ENCODE measurements at regions not wholly inside any gene's neighbourhood (a gene's known extent, or its start where the extent isn't known, plus 50 kb on each side); places are given as distances from the start of the nearest gene placed in this dataset.

- no peak for DNase-seq
Observed at GRCh38 chr20:23229989-23230388, 120.6 kb upstream of the NXT1 start.

DNA sequence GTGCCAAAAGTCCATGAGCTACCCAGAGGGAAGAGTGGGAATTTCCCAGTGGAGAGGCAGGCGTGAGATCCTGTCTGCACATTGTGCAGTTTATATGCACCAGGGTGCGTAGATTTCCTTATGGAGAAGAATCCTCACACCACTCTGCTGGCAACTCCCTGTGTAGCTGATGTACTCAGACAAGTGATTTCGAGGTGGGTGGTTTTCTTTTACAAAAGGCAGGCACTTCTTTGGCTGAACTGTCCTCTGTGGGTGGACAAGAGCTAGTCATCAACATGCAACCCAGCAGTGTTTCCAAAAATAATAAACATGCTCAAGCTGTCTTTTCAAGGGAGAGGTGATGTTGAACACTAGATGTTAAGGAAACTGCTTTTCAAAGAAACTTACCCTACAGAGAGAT is 121.7 kb upstream of the NXT1 start:
- DNase-seq = no peak

DNA sequence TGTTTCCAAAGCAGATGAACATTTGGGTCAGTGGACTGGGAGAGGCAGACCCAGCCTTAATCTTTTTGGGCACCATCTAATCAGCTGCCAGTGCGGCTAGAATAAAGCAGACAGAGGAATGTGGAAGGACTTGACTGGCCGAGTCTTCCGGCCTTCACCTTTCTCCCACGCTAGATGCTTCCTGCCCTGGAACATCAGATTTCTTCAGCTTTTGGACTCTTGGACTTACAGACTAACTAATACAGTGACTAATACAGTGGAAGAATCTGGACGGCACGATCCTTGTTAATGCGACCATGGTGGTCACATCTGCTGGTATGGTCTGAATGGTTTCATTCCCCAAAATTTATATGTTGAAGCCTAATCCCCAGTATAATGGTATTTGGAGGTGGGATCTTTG is 122.6 kb upstream of the NXT1 start:
- no peak for DNase-seq

DNA sequence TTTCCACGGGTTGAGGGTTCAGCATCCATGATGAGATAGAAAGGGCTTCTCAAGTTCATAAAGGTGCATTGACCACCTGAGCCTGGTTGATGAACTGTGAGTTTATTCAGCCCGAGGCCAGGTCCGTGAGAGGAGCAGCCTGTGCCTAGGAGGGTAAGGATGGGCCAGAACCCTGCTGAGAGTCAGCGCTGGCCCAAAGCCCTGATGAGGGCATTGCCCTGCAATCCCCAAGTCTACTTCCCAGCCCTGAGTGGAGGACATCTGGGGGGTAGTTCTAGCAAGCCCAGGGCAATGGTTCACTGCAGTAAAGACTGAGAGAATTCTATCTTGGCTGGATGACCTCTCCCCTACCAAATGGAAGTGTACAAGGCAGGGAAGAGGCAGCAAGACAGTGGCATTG is 123.3 kb upstream of the NXT1 start:
- no peak for DNase-seq

DNA sequence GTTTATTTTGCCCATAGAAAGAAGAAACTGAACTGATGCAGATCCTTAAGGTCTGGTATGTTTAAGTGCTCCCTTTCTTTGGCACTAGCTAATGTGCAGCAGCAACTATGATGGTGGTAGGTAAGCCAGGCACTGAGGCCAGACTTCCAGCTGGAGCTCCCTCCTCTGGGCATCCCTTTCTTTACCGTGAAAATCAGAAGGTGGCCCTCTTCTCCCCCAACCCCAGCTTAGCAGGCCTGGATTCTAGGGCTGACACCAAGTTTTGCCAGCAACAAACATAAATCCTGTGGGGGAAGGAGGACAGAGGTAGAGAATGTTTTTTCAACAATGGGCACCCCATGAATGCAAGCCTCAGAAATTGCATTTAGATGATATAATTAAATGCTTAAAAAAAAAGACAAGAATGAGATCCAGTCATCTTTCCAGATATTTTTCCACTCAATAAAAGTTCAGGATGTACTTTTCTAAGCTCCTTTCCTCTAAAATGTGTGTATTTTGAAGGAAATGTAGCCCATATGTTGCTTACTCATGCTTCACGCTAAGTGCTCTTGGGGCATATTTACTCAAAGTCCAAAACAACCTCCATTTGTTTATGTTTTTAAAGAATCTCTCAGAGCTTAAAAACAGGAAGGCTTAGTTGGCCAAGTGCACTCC is 123.9 kb upstream of the NXT1 start:
- no peak for DNase-seq

- no peak for DNase-seq
Observed at GRCh38 chr20:23225407-23226060, 125.1 kb upstream of the NXT1 start.

DNA sequence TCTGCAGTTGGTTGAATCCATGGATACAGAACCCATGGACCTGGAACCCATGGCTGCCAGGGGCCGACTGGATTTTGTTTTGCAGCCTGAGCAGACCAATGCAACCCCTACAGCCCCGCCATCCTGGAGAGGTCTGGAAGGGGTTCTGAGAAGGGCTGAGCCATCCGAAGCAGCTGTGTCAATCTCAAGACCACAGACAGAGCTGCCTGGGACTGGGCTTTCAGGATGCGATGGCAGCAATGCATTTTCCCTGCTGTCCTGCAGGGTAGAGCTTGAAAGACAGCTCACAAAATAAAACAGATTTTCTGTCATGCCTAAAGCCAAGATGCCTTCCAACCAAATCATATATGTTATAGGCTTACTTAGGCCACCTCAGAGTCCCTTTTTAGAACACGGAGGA is 125.8 kb upstream of the NXT1 start:
- no peak for DNase-seq

DNA sequence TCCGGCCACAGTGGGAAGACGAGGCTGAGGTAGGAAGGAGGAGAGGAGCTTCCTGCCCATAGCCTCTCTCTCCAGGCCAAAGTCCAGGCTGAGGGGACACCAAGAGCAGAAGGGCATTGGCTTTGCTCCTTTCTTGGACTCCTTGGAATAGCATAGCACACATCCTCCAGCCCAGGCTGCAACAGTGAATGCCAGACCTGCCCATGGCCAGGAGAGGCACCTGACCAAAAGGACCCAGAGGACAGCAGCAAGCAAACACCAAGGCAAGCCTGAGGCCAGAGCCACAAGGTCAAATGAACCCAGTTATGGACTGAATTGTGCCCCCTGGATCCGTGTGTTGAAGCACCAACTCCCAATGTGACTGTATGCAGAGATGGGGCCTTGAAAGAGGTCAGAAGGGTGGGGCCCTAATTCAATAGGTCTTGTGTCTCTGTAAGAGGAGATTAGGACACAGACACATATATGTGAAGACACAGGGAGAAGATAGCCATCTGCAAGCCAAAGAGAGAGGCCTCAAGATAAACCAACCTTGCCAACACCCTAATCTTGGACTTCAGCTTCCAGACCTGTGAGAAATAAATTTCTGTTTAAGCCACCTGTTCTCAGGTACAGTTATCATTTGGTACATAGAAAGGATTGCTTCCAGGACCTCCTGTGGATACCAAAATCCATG is 126.5 kb upstream of the NXT1 start:
- DNase-seq = no peak

- no peak for DNase-seq
Observed at GRCh38 chr20:23222531-23223200, 127.9 kb upstream of the NXT1 start.

DNA sequence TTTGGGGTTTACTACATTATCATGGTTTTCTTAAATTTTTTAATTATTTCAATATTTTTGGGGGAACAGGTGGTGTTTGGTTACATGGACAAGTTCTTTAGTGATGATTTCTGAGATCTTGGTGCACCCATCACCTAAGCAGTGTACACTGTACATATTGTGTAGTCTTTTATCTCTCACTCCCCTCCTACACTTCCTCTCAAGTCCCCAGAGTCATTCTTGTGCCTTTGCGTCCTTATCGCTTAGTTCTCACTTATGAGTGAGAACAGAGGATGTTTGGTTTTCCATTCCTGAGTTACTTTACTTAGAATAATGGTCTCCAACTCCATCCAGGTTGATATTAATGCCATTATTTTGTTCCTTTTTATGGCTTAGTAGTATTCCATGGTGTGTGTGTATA is 130.9 kb upstream of the CD93 start:
- no peak for DNase-seq

DNA sequence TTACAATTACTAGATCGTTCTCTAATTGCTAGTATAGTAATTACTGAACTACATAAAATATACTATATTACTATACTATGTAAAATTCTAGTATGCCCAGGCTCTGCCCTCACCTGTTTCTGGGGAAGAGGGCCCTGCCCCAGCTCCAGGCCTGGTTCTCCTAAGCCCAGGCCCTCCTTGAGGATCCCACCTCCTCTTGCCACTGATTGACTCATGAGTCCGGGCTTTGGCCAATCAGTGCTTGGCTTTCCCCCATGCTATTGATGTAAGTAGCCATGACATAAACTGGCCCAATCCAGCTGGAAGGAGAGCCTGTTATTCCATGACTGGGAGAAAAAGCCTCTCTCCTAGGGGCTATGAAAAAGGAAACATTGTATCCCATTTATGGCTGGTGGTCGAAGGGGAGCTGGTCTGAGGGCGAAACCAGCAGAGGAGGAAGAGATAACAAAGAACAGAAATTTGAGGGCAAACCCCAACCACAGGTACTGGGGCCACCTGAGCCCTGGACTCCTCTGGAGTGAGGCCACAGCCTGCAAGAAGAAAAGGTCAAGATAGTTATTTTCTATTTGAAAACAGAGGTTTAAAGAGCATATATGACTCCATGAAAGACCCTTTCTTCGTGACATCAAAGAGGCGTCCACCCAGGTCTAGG is 129.3 kb upstream of the CD93 start:
- no peak for DNase-seq

- no peak for DNase-seq
Observed at GRCh38 chr20:23214903-23215302, 128.8 kb upstream of the CD93 start.

- DNase-seq = no peak
Observed at GRCh38 chr20:23212464-23212995, 126.4 kb upstream of the CD93 start.

DNA sequence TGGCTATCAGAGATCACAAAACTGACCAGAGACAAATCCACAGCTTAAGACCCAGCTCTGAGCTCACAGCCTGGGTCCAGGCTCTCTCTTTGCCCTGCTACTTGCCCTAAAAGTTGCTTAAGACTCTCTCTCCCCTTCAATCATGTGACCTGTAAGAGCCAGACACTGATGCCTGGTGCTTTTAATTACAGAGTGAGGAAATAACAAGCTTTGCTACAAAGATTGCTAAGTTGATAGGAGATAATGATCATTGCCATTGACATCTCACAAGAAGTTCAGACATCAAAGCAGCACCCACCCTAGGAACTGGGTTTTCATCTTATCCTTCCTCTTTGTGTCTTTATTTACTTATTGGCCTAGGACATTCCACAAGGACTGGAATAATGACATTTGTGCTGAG is 125.9 kb upstream of the CD93 start:
- DNase-seq = no peak

DNA sequence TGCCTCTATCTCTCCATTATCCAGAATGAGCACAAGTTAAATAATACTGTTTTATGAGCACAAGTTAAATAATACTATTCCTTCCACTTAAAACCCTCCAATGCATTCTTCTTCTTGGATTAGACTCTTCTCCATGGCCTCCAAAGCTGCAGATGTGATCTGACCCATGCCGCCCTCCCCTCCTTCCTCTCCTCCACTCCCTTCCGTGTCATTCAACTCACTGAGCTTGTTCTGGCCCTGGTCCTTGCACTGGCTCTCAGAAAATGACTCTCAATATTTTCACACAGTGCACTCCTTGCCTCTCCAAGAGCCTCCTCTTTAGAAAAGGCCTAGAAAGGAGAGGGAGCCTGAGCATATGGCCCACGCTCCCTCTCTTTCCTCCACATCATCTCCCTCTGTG is 125.0 kb upstream of the CD93 start:
- no peak for DNase-seq

DNA sequence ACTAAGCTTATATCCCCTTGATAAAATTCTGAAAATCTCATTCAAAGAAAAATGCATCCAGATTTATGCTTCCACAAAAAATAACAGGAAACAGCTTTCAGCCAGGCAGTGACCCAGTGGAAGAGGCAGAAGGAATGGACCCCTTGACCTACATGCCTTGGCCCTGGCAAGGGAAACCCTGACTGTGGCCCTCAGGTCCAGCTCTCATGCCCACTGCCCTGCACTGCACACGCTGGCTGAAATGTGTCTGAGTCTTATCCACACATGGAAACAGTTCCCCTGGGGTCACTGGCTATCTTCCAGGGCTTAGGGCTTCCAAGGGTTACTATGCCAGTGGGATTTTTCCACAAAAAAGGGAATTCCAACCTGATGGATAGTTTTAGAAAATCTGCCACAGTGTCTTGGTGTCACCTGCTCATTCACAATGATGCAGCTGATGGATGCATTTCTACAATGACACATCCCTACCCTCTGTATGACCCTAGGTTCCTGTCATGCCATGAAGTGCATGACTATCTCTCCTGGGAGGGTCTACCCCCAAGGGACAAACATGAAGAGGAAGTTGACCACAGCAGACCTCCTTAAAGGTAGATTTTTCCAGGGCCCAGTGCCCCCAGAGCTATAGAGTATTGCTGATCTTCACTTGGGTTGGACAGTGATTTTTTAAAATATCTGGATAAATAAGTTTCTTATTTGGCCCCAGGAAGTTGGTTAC is 121.9 kb upstream of the CD93 start:
- DNase-seq = no peak

DNA sequence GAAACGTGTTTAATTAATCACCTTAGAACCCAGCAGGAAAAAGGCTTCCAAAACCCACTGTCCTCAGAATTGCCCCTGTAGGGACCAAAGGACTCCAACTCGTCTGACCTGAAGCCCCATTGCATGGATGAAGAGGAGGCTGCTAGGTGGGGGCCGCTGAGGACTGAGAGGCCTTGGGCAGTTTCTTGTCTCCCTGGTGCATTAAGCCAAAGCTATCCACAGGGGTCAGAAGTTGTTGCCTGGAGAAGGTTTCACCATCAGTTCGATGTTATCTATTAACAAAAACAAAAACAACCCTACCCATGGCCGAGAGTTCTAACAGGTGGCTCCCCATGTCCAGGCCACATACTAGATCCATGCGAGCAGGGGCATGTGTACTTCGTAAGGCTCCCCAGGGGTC is 120.9 kb upstream of the CD93 start:
- DNase-seq = no peak

GRCh38 chr20:23206061-23206460 is 119.9 kb upstream of the CD93 start:
- DNase-seq = no peak

- DNase-seq = no peak
Observed at GRCh38 chr20:23205611-23206041, 119.5 kb upstream of the CD93 start.

GRCh38 chr20:23205211-23205610 is 119.1 kb upstream of the CD93 start:
- DNase-seq = no peak

DNA sequence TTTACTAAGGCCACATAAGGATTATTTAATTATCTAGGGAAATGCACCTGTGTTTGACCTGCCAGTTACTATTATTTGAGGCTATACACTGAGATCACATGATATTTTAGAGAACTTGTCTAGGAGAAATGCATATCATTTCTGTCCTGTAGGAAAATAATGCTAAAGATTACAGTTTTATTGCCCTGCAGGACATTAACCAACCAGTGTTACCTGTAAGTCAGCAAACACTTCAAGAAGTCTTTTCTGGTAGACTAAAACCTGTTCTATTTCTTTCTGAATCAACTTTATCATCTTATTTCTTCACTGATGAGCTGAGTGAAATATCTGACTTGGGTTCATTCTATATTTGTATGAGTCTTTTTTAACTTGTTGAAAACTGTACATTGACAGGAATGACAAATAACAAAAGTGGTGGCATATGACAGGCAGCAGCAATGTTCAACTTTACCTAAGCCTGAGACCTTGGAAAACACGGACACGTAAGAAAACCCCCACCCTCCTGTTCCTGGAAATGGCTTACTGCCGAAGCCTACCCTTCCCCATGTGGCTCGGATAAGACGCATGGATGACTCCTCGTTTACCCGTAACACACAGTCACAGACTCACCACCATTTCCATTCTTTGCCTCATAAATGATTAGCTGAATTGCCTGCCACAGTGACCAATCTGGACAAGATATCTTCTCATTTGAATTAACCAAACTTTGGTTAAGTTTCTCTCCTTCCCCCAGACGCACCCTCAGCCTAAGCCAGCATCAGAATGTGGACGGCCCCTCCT is 118.0 kb upstream of the CD93 start:
- DNase-seq = no peak

DNA sequence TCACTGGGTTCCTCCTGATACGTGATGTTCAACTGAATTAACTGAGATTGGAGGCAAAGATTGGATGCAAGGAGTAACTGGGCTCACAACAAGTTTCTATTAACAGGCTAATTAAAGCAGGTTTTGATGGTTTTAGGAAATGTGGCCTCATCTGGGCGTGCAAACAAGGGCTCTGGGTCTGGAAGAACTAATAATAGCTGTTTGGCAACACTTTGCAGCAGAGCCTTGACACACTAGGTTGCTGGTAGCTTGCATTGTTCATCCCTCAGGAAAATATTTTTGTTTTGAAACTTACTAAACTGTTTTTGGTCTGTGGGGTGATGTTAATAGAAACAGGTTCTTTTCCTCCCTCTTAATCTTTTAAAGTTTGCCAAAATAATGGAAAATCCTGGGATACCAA is 117.2 kb upstream of the CD93 start:
- DNase-seq = no peak

All from activated CD4-positive, alpha-beta T cell treated with anti-CD3 and anti-CD28 coated beads for 48 hours (primary cell).